ENCODE measurements at regions not wholly inside any gene's neighbourhood (a gene's known extent, or its start where the extent isn't known, plus 50 kb on each side); places are given as distances from the start of the nearest gene placed in this dataset.

GRCh38 chr5:133827011-133827410, 141.4 kb downstream of the C5orf15 start:
- DNase-seq (ENCODE audit: extremely low spot score) = no peak
- POLR2A ChIA-PET = no interaction called here
- no peak for TF ChIP-seq CTCF (IDR thresholded peaks at IDR 0.05; ENCODE audit: control extremely low read depth, extremely low read depth, low read depth, missing control alignments)
- CTCF ChIA-PET = no interaction called here

- CTCF ChIA-PET = interaction anchor here (0.9 kb wide), 1 partner anchor 32 kb away, joined by 3 read pairs; no protein-coding TSS in a partner anchor
- TF ChIP-seq CTCF (IDR thresholded peaks at IDR 0.05; ENCODE audit: control extremely low read depth, extremely low read depth, low read depth, missing control alignments) = no peak
- DNase-seq (ENCODE audit: extremely low spot score) = no peak
- POLR2A ChIA-PET = no interaction called here
Observed at GRCh38 chr5:133825631-133826289, 142.7 kb downstream of the C5orf15 start.

GRCh38 chr5:133824661-133825254, 143.7 kb downstream of the C5orf15 start:
- peak; percentile 83 for DNase-seq (ENCODE audit: extremely low spot score)
- ChIA-PET POLR2A (no interaction called here), CTCF (interaction anchor here (1.0 to 1.3 kb wide), 2 partner anchors 15 to 29 kb away, joined by 3 to 5 read pairs; no protein-coding TSS in a partner anchor)
- TF ChIP-seq CTCF (IDR thresholded peaks at IDR 0.05; ENCODE audit: control extremely low read depth, extremely low read depth, low read depth, missing control alignments) = no peak

- DNase-seq (ENCODE audit: extremely low spot score) = no peak
- TF ChIP-seq CTCF (IDR thresholded peaks at IDR 0.05; ENCODE audit: control extremely low read depth, extremely low read depth, low read depth, missing control alignments) = no peak
- ChIA-PET CTCF (interaction anchor here (1.4 to 3.4 kb wide), 2 partner anchors 9 to 18 kb away, joined by 3 to 13 read pairs; no protein-coding TSS in a partner anchor), POLR2A (no interaction called here)
Observed at GRCh38 chr5:133821889-133822288, 146.5 kb downstream of the C5orf15 start.

- DNase-seq (ENCODE audit: extremely low spot score) = peak; percentile 61
- CTCF ChIA-PET = interaction anchor here (1.0 to 3.4 kb wide), 7 partner anchors 10 to 159 kb away, joined by 3 to 13 read pairs (median 3); no protein-coding TSS in a partner anchor
- POLR2A ChIA-PET = no interaction called here
- TF ChIP-seq CTCF (IDR thresholded peaks at IDR 0.05; ENCODE audit: control extremely low read depth, extremely low read depth, low read depth, missing control alignments) = no peak
Observed at GRCh38 chr5:133821311-133821741, 147.1 kb downstream of the C5orf15 start.

- POLR2A ChIA-PET = no interaction called here
- no peak for DNase-seq (ENCODE audit: extremely low spot score)
- TF ChIP-seq CTCF (IDR thresholded peaks at IDR 0.05; ENCODE audit: control extremely low read depth, extremely low read depth, low read depth, missing control alignments) = no peak
- CTCF ChIA-PET = interaction anchor here (1.0 to 3.4 kb wide), 7 partner anchors 10 to 158 kb away, joined by 3 to 13 read pairs (median 3); no protein-coding TSS in a partner anchor
Observed at GRCh38 chr5:133820507-133820906, 147.9 kb downstream of the C5orf15 start.
